Smooth muscle cell (in vitro differentiated cells): ENCODE measurements at regions not wholly inside any gene's neighbourhood (a gene's known extent, or its start where the extent isn't known, plus 50 kb on each side); places are given as distances from the start of the nearest gene placed in this dataset.

Experiments
- DNase-seq: peaks from one replicate; lab custom pipeline; 2025; ENCODE audit not compliant: unreplicated experiment; lab: John Stamatoyannopoulos, UW
- H2AFZ ChIP-seq: fragments of 200-600 bp; sonication (generic); 2 replicates; pipeline ENCODE4 v1.6.0; 2016; ENCODE audit warnings: antibody characterized with exemption, low read depth, mild to moderate bottlenecking
- H3F3A ChIP-seq: fragments of 200-600 bp; sonication (generic); 2 replicates; pipeline ENCODE4 v1.6.0; 2017; ENCODE audit warnings: antibody characterized with exemption, low read depth
- H3K27ac ChIP-seq: fragments of 200-600 bp; sonication (generic); 2 replicates; pipeline ENCODE4 v1.5.1; 2016; ENCODE audit warnings: low read depth, mild to moderate bottlenecking
- H3K27me3 ChIP-seq: fragments of 200-600 bp; sonication (generic); 2 replicates; pipeline ENCODE4 v1.6.1; 2016; ENCODE audit warnings: low read depth, mild to moderate bottlenecking
- H3K36me3 ChIP-seq: fragments of 200-600 bp; sonication (generic); 2 replicates; pipeline ENCODE4 v1.5.1; 2016; ENCODE audit warnings: low read depth
- H3K4me1 ChIP-seq: fragments of 200-600 bp; sonication (generic); 2 replicates; pipeline ENCODE4 v1.5.1; 2016; ENCODE audit warnings: low read depth
- H3K4me2 ChIP-seq: fragments of 200-600 bp; sonication (generic); 2 replicates; pipeline ENCODE4 v1.6.0; 2016; ENCODE audit warnings: mild to moderate bottlenecking
- H3K4me3 ChIP-seq: fragments of 200-600 bp; sonication (generic); 2 replicates; pipeline ENCODE4 v1.5.1; 2016; ENCODE audit warnings: mild to moderate bottlenecking
- H3K79me2 ChIP-seq: fragments of 200-600 bp; sonication (generic); 2 replicates; pipeline ENCODE4 v1.6.0; 2016; ENCODE audit warnings: low read depth, mild to moderate bottlenecking
- H3K9ac ChIP-seq: fragments of 200-600 bp; sonication (generic); 2 replicates; pipeline ENCODE4 v1.6.0; 2016; ENCODE audit warnings: low read depth
- H3K9me3 ChIP-seq: fragments of 200-600 bp; sonication (generic); replicated peaks from 2 replicates; pipeline ENCODE4 v1.5.1; 2016; ENCODE audit warnings: low read depth
- H4K20me1 ChIP-seq: fragments of 200-600 bp; sonication (generic); 2 replicates; pipeline ENCODE4 v1.6.0; 2016; ENCODE audit warnings: low read depth
- WGBS: methylation state at CpG from one replicate; pipeline ENCODE4 v1.1.7; 2016; ENCODE audit warnings: low lambda C conversion rate; 5-methylcytosine and 5-hydroxymethylcytosine counted together
- TF ChIP-seq, protein P1 (sequence below): fragments of 200-600 bp; sonication (generic); IDR thresholded peaks from 2 replicates; pipeline ENCODE4 v1.5.1; 2017; ENCODE audit warnings: borderline replicate concordance, mild to moderate bottlenecking, antibody characterized with exemption; ENCODE audit not compliant: insufficient read depth, poor library complexity, severe bottlenecking

- Histone ChIP-seq H3K79me2 (no peaks in the 10 kb centered on the region), H3K27me3 (no peaks in the 10 kb centered on the region), H3F3A (no peaks in the 10 kb centered on the region), H3K36me3 (no peaks in the 10 kb centered on the region), H4K20me1 (no peaks in the 10 kb centered on the region), H2AFZ (peak overlapping the region; percentile 63), H3K9me3 (no peaks in the 10 kb centered on the region), H3K9ac (no peak overlapping the region), H3K4me2 (no peak overlapping the region), H3K4me1 (no peaks in the 10 kb centered on the region), H3K4me3 (no peak overlapping the region), H3K27ac (no peak overlapping the region)
- 93% methylated on average over 5 of the region's 5 CpGs for WGBS
- TF ChIP-seq, protein P1, sequence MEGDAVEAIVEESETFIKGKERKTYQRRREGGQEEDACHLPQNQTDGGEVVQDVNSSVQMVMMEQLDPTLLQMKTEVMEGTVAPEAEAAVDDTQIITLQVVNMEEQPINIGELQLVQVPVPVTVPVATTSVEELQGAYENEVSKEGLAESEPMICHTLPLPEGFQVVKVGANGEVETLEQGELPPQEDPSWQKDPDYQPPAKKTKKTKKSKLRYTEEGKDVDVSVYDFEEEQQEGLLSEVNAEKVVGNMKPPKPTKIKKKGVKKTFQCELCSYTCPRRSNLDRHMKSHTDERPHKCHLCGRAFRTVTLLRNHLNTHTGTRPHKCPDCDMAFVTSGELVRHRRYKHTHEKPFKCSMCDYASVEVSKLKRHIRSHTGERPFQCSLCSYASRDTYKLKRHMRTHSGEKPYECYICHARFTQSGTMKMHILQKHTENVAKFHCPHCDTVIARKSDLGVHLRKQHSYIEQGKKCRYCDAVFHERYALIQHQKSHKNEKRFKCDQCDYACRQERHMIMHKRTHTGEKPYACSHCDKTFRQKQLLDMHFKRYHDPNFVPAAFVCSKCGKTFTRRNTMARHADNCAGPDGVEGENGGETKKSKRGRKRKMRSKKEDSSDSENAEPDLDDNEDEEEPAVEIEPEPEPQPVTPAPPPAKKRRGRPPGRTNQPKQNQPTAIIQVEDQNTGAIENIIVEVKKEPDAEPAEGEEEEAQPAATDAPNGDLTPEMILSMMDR = no peak
- no peak for DNase-seq
These were observed 254.6 kb upstream of the PRDM1 start for GRCh38 chr6:105831311-105832097.

- H3K27ac ChIP-seq = peak overlapping the region; percentile 27
These were observed 260.9 kb upstream of the PRDM1 start for GRCh38 chr6:105825210-105825609.

DNA sequence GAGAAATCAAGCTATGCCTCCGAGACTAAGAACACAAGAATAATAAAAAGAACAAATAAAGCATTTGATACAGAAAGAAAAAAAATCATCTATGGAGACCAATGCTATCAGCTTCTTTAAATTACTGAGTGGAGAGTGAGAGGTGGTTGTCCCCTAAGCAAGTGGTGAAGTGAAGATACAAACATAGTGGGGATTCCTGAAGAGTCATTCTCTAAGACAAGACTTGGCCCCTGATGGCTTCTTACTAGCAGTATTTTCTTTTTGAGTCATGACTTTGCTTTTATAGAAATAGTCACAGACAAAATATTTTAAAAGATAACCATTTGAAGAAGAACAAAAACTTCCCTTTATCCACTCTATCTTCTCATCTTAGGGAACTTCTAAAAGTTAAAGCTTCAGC, 261.4 kb upstream of the PRDM1 start:
- H4K20me1 ChIP-seq = no peaks in the 10 kb centered on the region
- TF ChIP-seq, protein P1 = no peak
- 93% methylated on average over 1 of the region's 1 CpG for WGBS
- H3F3A ChIP-seq = no peaks in the 10 kb centered on the region
- no peaks in the 10 kb centered on the region for H3K4me1 ChIP-seq
- no peaks in the 10 kb centered on the region for H3K9me3 ChIP-seq
- H3K4me3 ChIP-seq = no peak overlapping the region
- H2AFZ ChIP-seq = no peak overlapping the region
- peak overlapping the region; percentile 27 for H3K27ac ChIP-seq
- H3K27me3 ChIP-seq = no peaks in the 10 kb centered on the region
- no peaks in the 10 kb centered on the region for H3K79me2 ChIP-seq
- no peaks in the 10 kb centered on the region for H3K36me3 ChIP-seq
- no peak for DNase-seq
- no peak overlapping the region for H3K9ac ChIP-seq
- H3K4me2 ChIP-seq = peak overlapping the region; percentile 18

More at GRCh38 chr6:105825210-105825609, 260.9 kb upstream of the PRDM1 start:
- DNase-seq = no peak
- Histone ChIP-seq H3K9ac (no peak overlapping the region), H3K4me1 (no peaks in the 10 kb centered on the region), H4K20me1 (no peaks in the 10 kb centered on the region), H3K27me3 (no peaks in the 10 kb centered on the region), H3K4me3 (no peak overlapping the region), H2AFZ (no peak overlapping the region), H3K79me2 (no peaks in the 10 kb centered on the region), H3K36me3 (no peaks in the 10 kb centered on the region), H3F3A (no peaks in the 10 kb centered on the region), H3K9me3 (no peaks in the 10 kb centered on the region), H3K4me2 (peak overlapping the region; percentile 18)
- 80% methylated on average over 1 of the region's 1 CpG for WGBS
- TF ChIP-seq, protein P1 = no peak

- no peaks in the 10 kb centered on the region for H3F3A ChIP-seq
- H2AFZ ChIP-seq = no peak overlapping the region
- 94% methylated on average over 1 of the region's 1 CpG for WGBS
- no peaks in the 10 kb centered on the region for H3K9me3 ChIP-seq
- TF ChIP-seq, protein P1 = no peak
- no peak overlapping the region for H3K27ac ChIP-seq
- H3K4me1 ChIP-seq = no peaks in the 10 kb centered on the region
- no peak overlapping the region for H3K9ac ChIP-seq
- H3K79me2 ChIP-seq = no peaks in the 10 kb centered on the region
- no peak overlapping the region for H3K4me2 ChIP-seq
- no peaks in the 10 kb centered on the region for H4K20me1 ChIP-seq
- no peaks in the 10 kb centered on the region for H3K36me3 ChIP-seq
- no peaks in the 10 kb centered on the region for H3K27me3 ChIP-seq
- H3K4me3 ChIP-seq = no peak overlapping the region
- DNase-seq = no peak
These were observed 264.4 kb upstream of the PRDM1 start for GRCh38 chr6:105821777-105822176.
